ENCODE measurements at regions not wholly inside any gene's neighbourhood (a gene's known extent, or its start where the extent isn't known, plus 50 kb on each side); places are given as distances from the start of the nearest gene placed in this dataset.
"Not testable (repeated sequence)": the region's sequence is repeated elsewhere in the genome, so short reads cannot be mapped to it uniquely, and the experiment has no call there.

DNA sequence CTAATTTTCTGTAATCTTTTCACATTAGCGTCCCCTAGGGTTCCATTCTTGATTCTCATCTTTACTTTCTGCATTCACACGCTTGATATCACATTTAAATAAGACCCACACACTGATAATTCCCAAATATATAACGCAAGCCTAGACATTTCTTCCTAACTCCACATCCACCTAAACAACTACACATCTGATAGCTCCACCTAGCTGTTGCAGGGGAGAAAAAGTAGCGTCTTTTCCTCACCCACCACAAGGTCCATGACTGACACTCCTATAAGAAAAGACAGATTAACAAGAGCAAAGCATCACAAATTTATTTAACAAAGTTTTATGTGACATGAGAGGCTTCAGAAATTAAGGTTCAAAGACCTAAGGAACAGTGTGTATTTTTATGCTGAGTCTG is 862.2 kb upstream of the DDX18 start:
- ATAC-seq (ENCODE audit: low FRiP score): no peak
- DNase-seq: no peak
- peaks cover 1% of the 10 kb centered on the region for H3K9me3 ChIP-seq (ENCODE audit: control insufficient read depth, low read length)
- no peak overlapping the region for H3K27ac ChIP-seq (ENCODE audit: low read depth in 1 of 2, low read length in 2 of 2)
- H3K4me1 ChIP-seq (ENCODE audit: control insufficient read depth in 1 of 2, insufficient read depth in 2 of 2, low read length in 2 of 2): no peaks in the 10 kb centered on the region
- intact Hi-C loops (cut with DNase I): no loop called here
- H3K4me3 ChIP-seq (ENCODE audit: low read length in 2 of 2): no peak overlapping the region
- WGBS, 2 donors: 19 to 26% methylated on average over 4 of the region's 4 CpGs
- no peaks in the 10 kb centered on the region for H3K36me3 ChIP-seq (ENCODE audit: control insufficient read depth in 1 of 2, insufficient read depth in 2 of 2, low read length in 1 of 2)
- H3K27me3 ChIP-seq (ENCODE audit: control insufficient read depth in 1 of 2, insufficient read depth in 2 of 2, low read length in 1 of 2): no peaks in the 10 kb centered on the region

DNA sequence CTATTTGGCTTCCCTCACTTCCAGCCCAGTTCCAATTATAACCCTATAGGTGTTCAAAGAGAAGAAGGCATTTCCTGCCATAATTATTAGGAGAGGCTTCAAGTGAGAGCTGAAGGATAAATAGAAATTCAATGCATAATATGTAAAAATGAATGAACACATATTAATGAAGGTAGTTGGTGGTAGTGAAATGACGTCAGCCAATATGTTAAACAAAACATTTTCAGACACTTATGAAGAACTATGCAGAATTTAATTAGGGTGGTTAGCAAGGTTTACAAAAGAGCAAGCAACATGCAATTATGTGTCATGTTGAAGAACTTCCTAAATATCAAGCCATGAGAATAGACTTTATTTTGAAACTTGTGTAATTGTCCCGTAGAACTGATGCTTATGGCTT is 858.8 kb upstream of the DDX18 start:
- H3K4me1 ChIP-seq (ENCODE audit: control insufficient read depth in 1 of 2, insufficient read depth in 2 of 2, low read length in 2 of 2): no peaks in the 10 kb centered on the region
- no peak overlapping the region for H3K4me3 ChIP-seq (ENCODE audit: low read length in 2 of 2)
- no peaks in the 10 kb centered on the region for H3K9me3 ChIP-seq (ENCODE audit: control insufficient read depth, low read length)
- H3K36me3 ChIP-seq (ENCODE audit: control insufficient read depth in 1 of 2, insufficient read depth in 2 of 2, low read length in 1 of 2): no peaks in the 10 kb centered on the region
- intact Hi-C loops (cut with DNase I): no loop called here
- DNase-seq (no peak), ATAC-seq (ENCODE audit: low FRiP score) (no peak)
- WGBS, 2 donors: 83 to 84% methylated on average over 2 of the region's 2 CpGs
- H3K27me3 ChIP-seq (ENCODE audit: control insufficient read depth in 1 of 2, insufficient read depth in 2 of 2, low read length in 1 of 2): no peaks in the 10 kb centered on the region
- H3K27ac ChIP-seq (ENCODE audit: low read depth in 1 of 2, low read length in 2 of 2): no peak overlapping the region

DNA sequence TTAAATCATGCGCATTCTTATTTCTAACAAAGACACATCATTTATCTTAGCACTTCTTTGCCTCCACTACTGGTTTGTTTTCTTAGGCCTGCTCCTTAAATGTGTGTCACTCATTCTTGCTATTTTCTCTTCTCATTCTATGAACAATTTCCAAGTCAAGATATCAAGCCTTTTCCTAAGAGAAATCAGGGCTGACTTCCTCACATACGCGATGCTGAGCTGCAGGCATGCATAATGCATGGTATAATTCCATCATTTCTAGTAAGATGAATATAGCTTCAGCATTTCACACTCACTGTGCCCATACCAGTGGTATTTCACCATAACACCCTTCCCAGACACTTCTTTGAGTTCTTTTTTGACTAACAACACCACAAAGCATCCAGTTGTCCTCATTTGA is 838.9 kb upstream of the DDX18 start:
- Histone ChIP-seq H3K27me3 (ENCODE audit: control insufficient read depth in 1 of 2, insufficient read depth in 2 of 2, low read length in 1 of 2) (no peaks in the 10 kb centered on the region), H3K9me3 (ENCODE audit: control insufficient read depth, low read length) (peaks cover 3% of the 10 kb centered on the region), H3K36me3 (ENCODE audit: control insufficient read depth in 1 of 2, insufficient read depth in 2 of 2, low read length in 1 of 2) (no peaks in the 10 kb centered on the region), H3K27ac (ENCODE audit: low read depth in 1 of 2, low read length in 2 of 2) (no peak overlapping the region), H3K4me3 (ENCODE audit: low read length in 2 of 2) (no peak overlapping the region), H3K4me1 (ENCODE audit: control insufficient read depth in 1 of 2, insufficient read depth in 2 of 2, low read length in 2 of 2) (no peaks in the 10 kb centered on the region)
- WGBS, 2 donors: 55 to 62% methylated on average over 3 of the region's 3 CpGs
- DNase-seq: no peak
- intact Hi-C loops (cut with DNase I): no loop called here
- ATAC-seq (ENCODE audit: low FRiP score): no peak

DNA sequence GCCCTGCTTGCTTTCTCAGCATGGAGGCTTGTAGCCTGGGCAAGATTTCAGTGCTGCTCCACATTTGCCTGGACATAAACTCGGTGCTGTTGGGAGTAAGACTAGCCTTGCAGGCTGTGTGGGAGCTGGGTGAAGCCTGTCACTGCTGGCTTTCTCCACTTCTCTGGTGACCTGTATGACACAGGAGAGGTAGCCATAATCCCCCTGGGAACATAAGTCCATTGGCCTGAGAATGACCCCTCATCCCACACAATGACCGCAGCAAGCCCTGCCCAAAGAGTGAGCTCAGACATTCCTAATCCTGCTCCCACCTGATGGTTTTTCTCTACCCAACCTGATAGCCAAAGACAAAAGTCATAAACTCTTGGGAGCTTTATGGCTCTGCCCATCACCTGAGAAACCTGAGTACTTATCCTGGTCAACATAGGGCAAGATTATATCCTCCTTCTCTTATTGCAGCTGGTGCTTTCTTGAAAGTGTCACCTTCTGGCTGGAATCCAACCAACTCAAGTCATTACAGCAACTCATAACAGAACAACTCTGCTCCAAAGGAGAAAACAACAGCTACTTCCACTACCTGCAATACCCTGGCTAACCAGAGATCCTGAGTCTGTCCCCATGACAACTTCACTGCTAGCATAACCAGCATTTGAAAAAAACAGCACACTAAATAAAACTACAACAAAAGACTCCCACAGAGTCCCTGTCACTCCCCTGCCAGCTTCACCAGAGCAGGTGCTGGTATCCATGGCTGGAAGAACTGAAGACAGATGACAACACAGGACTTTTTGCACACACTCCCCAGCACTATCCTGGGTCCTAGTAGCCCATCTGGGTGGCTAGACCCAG is 834.4 kb upstream of the DDX18 start:
- Histone ChIP-seq H3K36me3 (ENCODE audit: control insufficient read depth in 1 of 2, insufficient read depth in 2 of 2, low read length in 1 of 2) (no peaks in the 10 kb centered on the region), H3K27me3 (ENCODE audit: control insufficient read depth in 1 of 2, insufficient read depth in 2 of 2, low read length in 1 of 2) (no peaks in the 10 kb centered on the region), H3K27ac (ENCODE audit: low read depth in 1 of 2, low read length in 2 of 2) (no peak overlapping the region), H3K4me3 (ENCODE audit: low read length in 2 of 2) (no peak overlapping the region), H3K4me1 (ENCODE audit: control insufficient read depth in 1 of 2, insufficient read depth in 2 of 2, low read length in 2 of 2) (no peaks in the 10 kb centered on the region), H3K9me3 (ENCODE audit: control insufficient read depth, low read length) (peaks cover 3% of the 10 kb centered on the region)
- ATAC-seq (ENCODE audit: low FRiP score) (no peak), DNase-seq (no peak)
- intact Hi-C loops (cut with DNase I): no loop called here
- 82 to 91% methylated on average over 2 of the region's 2 CpGs for WGBS, 2 donors

DNA sequence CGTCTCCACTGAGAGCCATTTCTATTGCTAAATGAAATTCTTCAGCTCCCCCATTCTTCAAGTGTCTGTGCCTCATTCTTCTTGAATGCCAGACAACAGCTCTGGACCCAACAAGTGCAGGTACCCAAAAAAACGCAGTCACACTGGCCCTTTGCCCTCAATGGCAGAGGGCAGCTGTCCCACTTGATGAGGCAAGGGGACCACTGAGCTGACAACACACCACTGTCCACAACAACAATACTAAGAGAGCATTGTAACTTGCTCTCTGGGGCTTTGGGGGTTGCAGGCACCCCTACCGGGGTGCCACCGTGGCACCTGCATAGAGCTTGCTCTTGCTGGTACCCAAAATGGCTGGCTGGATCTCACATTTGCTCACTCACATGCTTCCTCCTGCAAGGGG is 827.0 kb upstream of the DDX18 start:
- Histone ChIP-seq H3K4me3 (ENCODE audit: low read length in 2 of 2) (no peak overlapping the region), H3K36me3 (ENCODE audit: control insufficient read depth in 1 of 2, insufficient read depth in 2 of 2, low read length in 1 of 2) (no peaks in the 10 kb centered on the region), H3K9me3 (ENCODE audit: control insufficient read depth, low read length) (no peaks in the 10 kb centered on the region), H3K27me3 (ENCODE audit: control insufficient read depth in 1 of 2, insufficient read depth in 2 of 2, low read length in 1 of 2) (no peaks in the 10 kb centered on the region), H3K27ac (ENCODE audit: low read depth in 1 of 2, low read length in 2 of 2) (no peak overlapping the region), H3K4me1 (ENCODE audit: control insufficient read depth in 1 of 2, insufficient read depth in 2 of 2, low read length in 2 of 2) (no peaks in the 10 kb centered on the region)
- intact Hi-C loops (cut with DNase I): no loop called here
- 79 to 84% methylated on average over 4 of the region's 4 CpGs for WGBS, 2 donors
- ATAC-seq (ENCODE audit: low FRiP score): no peak
- no peak for DNase-seq

DNA sequence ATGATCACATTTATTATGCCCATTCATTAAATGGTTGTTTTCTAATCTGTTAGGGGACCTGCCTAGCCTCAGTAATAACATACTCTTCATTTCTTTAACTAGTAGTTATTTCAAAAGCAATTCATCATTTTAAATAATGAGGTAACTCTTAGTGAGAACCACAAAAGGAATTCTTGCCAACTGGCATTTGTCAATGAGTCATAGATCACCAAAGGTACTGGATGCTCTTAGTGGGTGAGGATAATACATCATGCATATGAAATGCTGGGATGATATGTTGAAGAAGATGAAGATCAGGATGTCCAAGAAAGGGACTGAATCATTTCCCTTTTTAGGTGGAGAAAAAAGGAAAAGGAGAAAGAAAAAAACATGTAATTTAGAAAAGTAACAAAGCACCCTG is 826.2 kb upstream of the DDX18 start:
- DNase-seq: no peak
- no peaks in the 10 kb centered on the region for H3K27me3 ChIP-seq (ENCODE audit: control insufficient read depth in 1 of 2, insufficient read depth in 2 of 2, low read length in 1 of 2)
- H3K9me3 ChIP-seq (ENCODE audit: control insufficient read depth, low read length): no peaks in the 10 kb centered on the region
- H3K36me3 ChIP-seq (ENCODE audit: control insufficient read depth in 1 of 2, insufficient read depth in 2 of 2, low read length in 1 of 2): no peaks in the 10 kb centered on the region
- intact Hi-C loops (cut with DNase I): no loop called here
- no peaks in the 10 kb centered on the region for H3K4me1 ChIP-seq (ENCODE audit: control insufficient read depth in 1 of 2, insufficient read depth in 2 of 2, low read length in 2 of 2)
- ATAC-seq (ENCODE audit: low FRiP score): no peak
- no peak overlapping the region for H3K4me3 ChIP-seq (ENCODE audit: low read length in 2 of 2)
- no peak overlapping the region for H3K27ac ChIP-seq (ENCODE audit: low read depth in 1 of 2, low read length in 2 of 2)

DNA sequence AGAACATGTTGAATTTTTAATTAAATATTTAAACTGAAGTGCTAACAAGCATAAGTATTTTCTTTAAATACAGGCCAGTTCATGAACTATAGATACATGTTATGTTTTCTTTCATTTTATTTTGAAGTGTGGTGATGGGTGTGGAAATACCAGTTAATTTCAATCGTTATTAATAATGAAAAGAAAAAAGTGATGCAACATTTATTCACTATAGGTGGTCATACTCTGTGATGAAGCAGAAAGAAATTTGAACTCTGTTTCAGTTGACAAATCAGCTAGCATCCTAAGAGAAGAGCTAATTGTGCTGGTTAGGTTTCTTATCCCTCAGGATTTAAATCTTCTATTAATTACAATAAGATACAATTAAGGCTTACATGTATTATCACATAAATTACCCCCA is 795.1 kb upstream of the DDX18 start:
- no peak for DNase-seq
- H3K9me3 ChIP-seq (ENCODE audit: control insufficient read depth, low read length): no peaks in the 10 kb centered on the region
- no peak for ATAC-seq (ENCODE audit: low FRiP score)
- no peak overlapping the region for H3K27ac ChIP-seq (ENCODE audit: low read depth in 1 of 2, low read length in 2 of 2)
- WGBS, 2 donors: 64 to 79% methylated on average over 1 of the region's 1 CpG
- no peak overlapping the region for H3K4me3 ChIP-seq (ENCODE audit: low read length in 2 of 2)
- intact Hi-C loops (cut with DNase I): no loop called here
- no peaks in the 10 kb centered on the region for H3K27me3 ChIP-seq (ENCODE audit: control insufficient read depth in 1 of 2, insufficient read depth in 2 of 2, low read length in 1 of 2)
- H3K36me3 ChIP-seq (ENCODE audit: control insufficient read depth in 1 of 2, insufficient read depth in 2 of 2, low read length in 1 of 2): no peaks in the 10 kb centered on the region
- H3K4me1 ChIP-seq (ENCODE audit: control insufficient read depth in 1 of 2, insufficient read depth in 2 of 2, low read length in 2 of 2): no peaks in the 10 kb centered on the region

DNA sequence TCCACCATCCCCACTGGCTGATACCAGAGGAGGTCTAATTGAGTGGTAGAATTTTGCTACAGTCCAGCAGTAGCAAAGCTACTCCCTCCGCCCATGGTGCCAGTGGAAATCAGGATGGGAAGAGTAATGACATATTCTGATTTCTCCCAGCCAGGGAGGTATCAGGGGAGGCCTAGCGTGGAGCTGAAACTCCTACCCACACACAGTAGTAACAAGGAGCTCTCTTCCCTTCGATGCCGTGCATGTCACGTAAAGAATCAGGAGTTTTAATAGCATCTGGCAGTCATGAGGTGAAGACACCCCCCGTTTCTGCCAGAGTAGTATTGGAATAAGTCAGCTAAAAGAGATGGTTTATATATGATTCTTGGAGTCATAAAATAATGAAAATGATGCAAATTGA is 786.8 kb upstream of the DDX18 start:
- H3K9me3 ChIP-seq (ENCODE audit: control insufficient read depth, low read length): no peaks in the 10 kb centered on the region
- intact Hi-C loops (cut with DNase I): no loop called here
- 85 to 88% methylated on average over 6 of the region's 6 CpGs for WGBS, 2 donors
- DNase-seq: no peak
- no peak for ATAC-seq (ENCODE audit: low FRiP score)
- H3K4me3 ChIP-seq (ENCODE audit: low read length in 2 of 2): no peak overlapping the region
- no peaks in the 10 kb centered on the region for H3K27me3 ChIP-seq (ENCODE audit: control insufficient read depth in 1 of 2, insufficient read depth in 2 of 2, low read length in 1 of 2)
- no peaks in the 10 kb centered on the region for H3K36me3 ChIP-seq (ENCODE audit: control insufficient read depth in 1 of 2, insufficient read depth in 2 of 2, low read length in 1 of 2)
- no peak overlapping the region for H3K27ac ChIP-seq (ENCODE audit: low read depth in 1 of 2, low read length in 2 of 2)
- H3K4me1 ChIP-seq (ENCODE audit: control insufficient read depth in 1 of 2, insufficient read depth in 2 of 2, low read length in 2 of 2): no peaks in the 10 kb centered on the region

DNA sequence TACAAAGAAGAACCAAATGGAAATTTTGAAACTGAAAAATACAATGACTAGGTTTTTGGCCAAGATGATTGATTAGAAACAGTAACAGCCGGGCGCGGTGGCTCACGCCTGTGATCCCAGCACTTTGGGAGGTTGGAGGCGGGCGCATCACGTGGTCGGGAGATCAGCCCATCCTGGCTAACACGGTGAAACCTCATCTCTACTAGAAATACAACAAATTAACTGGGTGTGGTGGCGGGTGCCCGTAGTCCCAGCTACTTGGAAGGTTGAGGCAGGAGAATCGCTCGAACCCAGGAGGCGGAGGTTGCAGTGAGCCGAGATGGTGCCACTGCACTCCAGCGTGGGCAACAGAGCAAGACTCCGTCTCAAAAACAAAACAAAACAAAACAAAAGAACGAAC is 785.8 kb upstream of the DDX18 start:
- not testable (repeated sequence) for H3K4me3 ChIP-seq (ENCODE audit: low read length in 2 of 2)
- WGBS, 2 donors: 91 to 92% methylated on average over 18 of the region's 18 CpGs

More for the DNA sequence above, 785.8 kb upstream of the DDX18 start:
- H3K9me3 ChIP-seq (ENCODE audit: control insufficient read depth, low read length); ATAC-seq (ENCODE audit: low FRiP score); H3K27ac ChIP-seq (ENCODE audit: low read depth in 1 of 2, low read length in 2 of 2); H3K4me1 ChIP-seq (ENCODE audit: control insufficient read depth in 1 of 2, insufficient read depth in 2 of 2, low read length in 2 of 2); intact Hi-C loops (cut with DNase I); H3K36me3 ChIP-seq (ENCODE audit: control insufficient read depth in 1 of 2, insufficient read depth in 2 of 2, low read length in 1 of 2); H3K27me3 ChIP-seq (ENCODE audit: control insufficient read depth in 1 of 2, insufficient read depth in 2 of 2, low read length in 1 of 2); DNase-seq: not testable (repeated sequence)
